PFSK-1 (cell line): ENCODE measurements at regions not wholly inside any gene's neighbourhood (a gene's known extent, or its start where the extent isn't known, plus 50 kb on each side); places are given as distances from the start of the nearest gene placed in this dataset.

Experiments used
- FOXP2 ChIP-seq: optimal IDR thresholded peaks from 2 replicates; pipeline ENCODE3; 2011; ENCODE audit warnings: borderline replicate concordance, control low read depth, inconsistent platforms; ENCODE audit not compliant: insufficient read depth; ENCODE audit errors: extremely low read length, extremely low read depth
- POLR2AphosphoS5 ChIP-seq: IDR thresholded peaks from 2 replicates; pipeline ENCODE4 v1.6.1; 2012; ENCODE audit warnings: low read depth, mild to moderate bottlenecking, control low read depth, low read length, moderate library complexity
- SIN3A ChIP-seq: IDR thresholded peaks from 2 replicates; pipeline ENCODE4 v1.6.1; 2012; ENCODE audit warnings: mild to moderate bottlenecking, low read length, moderate library complexity, borderline replicate concordance; ENCODE audit not compliant: insufficient read depth
- TAF1 ChIP-seq: IDR thresholded peaks from 2 replicates; pipeline ENCODE4 v1.6.1; 2012; ENCODE audit warnings: low read length, control low read depth, borderline replicate concordance; ENCODE audit not compliant: insufficient read depth

DNA sequence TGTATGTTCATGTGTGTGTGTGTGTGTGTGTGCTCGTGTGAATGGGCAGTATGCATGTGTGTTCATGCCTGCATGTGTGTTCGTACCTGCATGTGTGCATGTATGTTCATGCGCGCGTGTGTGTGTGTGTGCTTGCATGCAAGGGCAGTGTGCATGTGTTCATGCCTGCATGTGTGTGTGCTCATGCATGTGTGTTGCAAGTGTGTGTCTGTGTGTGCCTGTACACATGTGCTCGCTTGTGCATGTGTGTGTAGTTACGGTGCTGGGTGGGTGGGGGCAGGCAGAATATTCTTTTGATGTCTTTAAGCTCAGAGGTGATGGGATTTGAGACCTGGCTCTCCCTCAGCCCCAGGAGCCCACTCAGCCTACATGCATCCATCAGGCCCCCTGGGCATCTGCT lies 822.1 kb downstream of the BRD1 start:
- no peak for TF ChIP-seq FOXP2
- TF ChIP-seq POLR2AphosphoS5 = no peak
- no peak for TF ChIP-seq TAF1
- no peak for TF ChIP-seq SIN3A
